CD14-positive monocyte (primary cell): ENCODE measurements at regions not wholly inside any gene's neighbourhood (a gene's known extent, or its start where the extent isn't known, plus 50 kb on each side); places are given as distances from the start of the nearest gene placed in this dataset.
"Not testable (repeated sequence)": the region's sequence is repeated elsewhere in the genome, so short reads cannot be mapped to it uniquely, and the experiment has no call there.

ENCODE experiments used
- DNase-seq, 3 donors: peaks; one replicate each; pipeline ENCODE4 v3.0.0-alpha.2; 2011 to 2022
- H2AFZ ChIP-seq: 2 replicates; pipeline ENCODE4 v1.6.0; 2012; ENCODE audit warnings: mild to moderate bottlenecking, low read depth, low read length, inconsistent platforms; ENCODE audit not compliant: insufficient read depth, poor library complexity, severe bottlenecking
- H3K27ac ChIP-seq, 2 donors: 1 replicate in 1 of 2; 2 replicates in 1 of 2; pipeline ENCODE4 v1.5.1; 2012 to 2013; ENCODE audit warnings: low read length in 2 of 2, control low read depth in 1 of 2, inconsistent platforms in 1 of 2, low read depth in 1 of 2, mild to moderate bottlenecking in 1 of 2
- H3K27me3 ChIP-seq, 2 donors: one replicate each; pipeline versions ENCODE4 v1.6.0 to v1.6.1; 2011 to 2013; ENCODE audit warnings: low read length in 2 of 2; ENCODE audit not compliant: control insufficient read depth in 2 of 2, insufficient read depth in 2 of 2
- H3K36me3 ChIP-seq, 2 donors: replicated peaks in 1 of 2; 1 replicate in 1 of 2; 2 replicates in 1 of 2; pipeline versions ENCODE4 v1.5.1 to v1.6.1; 2012 to 2013; ENCODE audit warnings: low read length in 2 of 2, control low read depth in 1 of 2, inconsistent platforms in 1 of 2, mild to moderate bottlenecking in 1 of 2; ENCODE audit not compliant: insufficient read depth in 2 of 2, control insufficient read depth in 1 of 2
- H3K4me1 ChIP-seq, 2 donors: 1 replicate in 1 of 2; 2 replicates in 1 of 2; pipeline versions ENCODE4 v1.5.1 to v1.6.1; 2012 to 2013; ENCODE audit warnings: low read length in 2 of 2, control low read depth in 1 of 2, inconsistent platforms in 1 of 2, mild to moderate bottlenecking in 1 of 2, moderate library complexity in 1 of 2; ENCODE audit not compliant: insufficient read depth in 2 of 2, control insufficient read depth in 1 of 2
- H3K4me2 ChIP-seq: replicated peaks from 2 replicates; pipeline ENCODE3; 2012; ENCODE audit warnings: low read length, moderate library complexity, mild to moderate bottlenecking; ENCODE audit not compliant: poor library complexity, severe bottlenecking; ENCODE audit errors: extremely low read depth
- H3K4me3 ChIP-seq, 3 experiments: fragments of 200-600 bp in 1 of 3; sonication (generic) in 1 of 3; replicated peaks in 1 of 3; 1 replicate in 2 of 3; 2 replicates in 1 of 3; pipeline ENCODE4 v1.5.1; 2011 to 2013; ENCODE audit warnings: low read length in 3 of 3, mild to moderate bottlenecking in 3 of 3, control low read depth in 2 of 3, low read depth in 2 of 3, inconsistent platforms in 1 of 3, moderate library complexity in 1 of 3
- H3K79me2 ChIP-seq: 2 replicates; pipeline ENCODE4 v1.6.0; 2012; ENCODE audit warnings: mild to moderate bottlenecking, control low read depth, inconsistent platforms, low read length, moderate library complexity; ENCODE audit not compliant: insufficient read depth
- H3K9ac ChIP-seq: 2 replicates; pipeline ENCODE4 v1.6.0; 2017; ENCODE audit warnings: low read length, mild to moderate bottlenecking; ENCODE audit not compliant: insufficient read depth, poor library complexity, severe bottlenecking
- H3K9me3 ChIP-seq, 2 donors: replicated peaks in 1 of 2; 1 replicate in 1 of 2; 2 replicates in 1 of 2; pipeline versions ENCODE4 v1.5.1 to v1.6.1; 2012 to 2013; ENCODE audit warnings: low read length in 2 of 2, control low read depth in 1 of 2; ENCODE audit not compliant: control insufficient read depth in 1 of 2, insufficient read depth in 1 of 2
- H4K20me1 ChIP-seq: 2 replicates; pipeline ENCODE4 v1.6.0; 2012; ENCODE audit warnings: mild to moderate bottlenecking, low read length, control low read depth, moderate library complexity; ENCODE audit not compliant: insufficient read depth
- H3K27ac Mint-ChIP-seq, 7 donors: one replicate each; pipeline ENCODE4 v1.8.0; 2020; ENCODE audit warnings: mild to moderate bottlenecking in 7 of 7, mixed read lengths in 7 of 7, moderate library complexity in 6 of 7, inconsistent platforms in 2 of 7
- H3K27me3 Mint-ChIP-seq, 3 donors: one replicate each; pipeline ENCODE4 v1.8.0; 2021 to 2022; ENCODE audit warnings: low read depth in 3 of 3, mild to moderate bottlenecking in 3 of 3, mixed read lengths in 3 of 3, moderate library complexity in 3 of 3, inconsistent platforms in 1 of 3
- H3K36me3 Mint-ChIP-seq, 2 donors: one replicate each; pipeline ENCODE4 v1.8.0; 2020; ENCODE audit warnings: mixed read lengths in 2 of 2, inconsistent platforms in 1 of 2, mild to moderate bottlenecking in 1 of 2
- H3K4me1 Mint-ChIP-seq: one replicate; pipeline ENCODE4 v1.8.0; 2020; ENCODE audit warnings: mild to moderate bottlenecking, mixed read lengths
- H3K4me3 Mint-ChIP-seq, 2 donors: one replicate each; pipeline ENCODE4 v1.8.0; 2020; ENCODE audit warnings: mild to moderate bottlenecking in 2 of 2, mixed read lengths in 2 of 2, moderate library complexity in 1 of 2
- H3K9me3 Mint-ChIP-seq, 7 donors: one replicate each; pipeline ENCODE4 v1.8.0; 2020 to 2022; ENCODE audit warnings: mixed read lengths in 7 of 7, mild to moderate bottlenecking in 6 of 7, moderate library complexity in 6 of 7, inconsistent platforms in 2 of 7
- CTCF ChIP-seq: fragments of 200-600 bp; IDR thresholded peaks from one replicate; pipeline ENCODE4 v1.8.0; 2022; ENCODE audit warnings: antibody characterized with exemption, mild to moderate bottlenecking
- whole genome bisulfite sequencing: methylation state at CpG from one replicate; pipeline ENCODE4 v1.1.5; 2013; ENCODE audit warnings: missing lambda C conversion rate; ENCODE audit not compliant: insufficient coverage; 5-methylcytosine and 5-hydroxymethylcytosine counted together
- intact Hi-C, 2 donors: fragments of 100-400 bp; cut with micrococcal nuclease; formaldehyde crosslinking; loops; one replicate each; pipeline versions ENCODE4 v1.15.0 to v1.15.1; 2023

GRCh38 chr13:107608736-107609135, 606.6 kb downstream of the LIG4 start:
- Histone ChIP-seq H3K4me1 (no peaks in the 10 kb centered on the region), H3K4me2 (no peak overlapping the region), H3K4me3 (no peak overlapping the region), H4K20me1 (no peaks in the 10 kb centered on the region), H3K9ac (no peak overlapping the region), H3K9me3 (no peaks in the 10 kb centered on the region), H3K27ac (no peak overlapping the region), H3K36me3 (no peaks in the 10 kb centered on the region), H3K79me2 (no peaks in the 10 kb centered on the region), H2AFZ (no peak overlapping the region), H3K27me3 (no peaks in the 10 kb centered on the region)
- no peaks in the 10 kb centered on the region for H3K4me1 Mint-ChIP-seq
- H3K27ac Mint-ChIP-seq = no peak overlapping the region
- TF ChIP-seq CTCF = no peak
- intact Hi-C loops = no loop called here
- no peak overlapping the region for H3K4me3 Mint-ChIP-seq
- H3K9me3 Mint-ChIP-seq = peaks cover 2 to 10% (median 6%) of the 10 kb centered on the region in 7 donors
- H3K27me3 Mint-ChIP-seq = no peaks in the 10 kb centered on the region
- no peak for DNase-seq
- no peaks in the 10 kb centered on the region for H3K36me3 Mint-ChIP-seq
- 95% methylated on average over 8 of the region's 9 CpGs for WGBS

GRCh38 chr13:107600971-107601370, 614.4 kb downstream of the LIG4 start:
- Histone ChIP-seq H3K79me2 (no peaks in the 10 kb centered on the region), H2AFZ (no peak overlapping the region), H3K4me3 (no peak overlapping the region), H3K27ac (no peak overlapping the region), H3K36me3 (no peaks in the 10 kb centered on the region), H3K4me1 (no peaks in the 10 kb centered on the region), H3K4me2 (no peak overlapping the region), H3K9ac (no peak overlapping the region), H4K20me1 (no peaks in the 10 kb centered on the region), H3K9me3 (no peaks in the 10 kb centered on the region), H3K27me3 (no peaks in the 10 kb centered on the region)
- intact Hi-C loops = no loop called here
- Mint-ChIP-seq H3K4me3 (no peak overlapping the region), H3K27me3 (no peaks in the 10 kb centered on the region), H3K4me1 (no peaks in the 10 kb centered on the region), H3K27ac (no peak overlapping the region), H3K36me3 (no peaks in the 10 kb centered on the region), H3K9me3 (peaks cover 0 to 4% (median 0%) of the 10 kb centered on the region in 7 donors)
- no peak for TF ChIP-seq CTCF
- WGBS = no CpG with 5 or more reads among the region's 4 CpGs
- DNase-seq = no peak

DNA sequence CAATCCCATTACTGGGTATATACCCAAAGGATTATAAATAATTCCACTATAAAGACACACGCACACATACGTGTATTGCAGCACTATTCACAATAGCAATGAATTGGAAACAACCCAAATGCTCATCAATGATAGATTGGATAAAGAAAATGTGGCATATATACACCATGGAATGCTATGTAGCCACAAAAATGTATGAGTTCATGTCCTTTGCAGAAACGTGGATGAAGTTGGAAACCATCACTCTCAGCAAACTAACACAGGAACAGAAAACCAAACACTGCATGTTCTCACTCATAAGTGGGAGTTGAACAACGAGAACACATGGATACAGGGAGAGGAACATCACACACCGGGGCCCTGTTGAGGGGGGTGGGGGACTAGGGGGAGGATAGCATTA, 619.0 kb downstream of the LIG4 start:
- WGBS = no CpG with 5 or more reads among the region's 5 CpGs
- H3K9me3 Mint-ChIP-seq, H3K36me3 ChIP-seq, H3K4me1 ChIP-seq, H3K9me3 ChIP-seq, intact Hi-C loops, H3K4me1 Mint-ChIP-seq, H3K4me2 ChIP-seq, H3K27me3 ChIP-seq, H2AFZ ChIP-seq, H4K20me1 ChIP-seq, DNase-seq, H3K4me3 Mint-ChIP-seq, H3K36me3 Mint-ChIP-seq, H3K9ac ChIP-seq, H3K79me2 ChIP-seq, H3K27me3 Mint-ChIP-seq, H3K27ac ChIP-seq, H3K27ac Mint-ChIP-seq, H3K4me3 ChIP-seq: not testable (repeated sequence)
